Pancreas (tissue), 10 donors: ENCODE measurements at regions not wholly inside any gene's neighbourhood (a gene's known extent, or its start where the extent isn't known, plus 50 kb on each side); places are given as distances from the start of the nearest gene placed in this dataset.

Source experiments
- ATAC-seq, 4 donors: fragments of 200-7000 bp; cut with Tn5 transposase; one replicate each; pipeline versions ENCODE4 v1.8.0 to v1.9.1; 2020; ENCODE audit warnings: mild to moderate bottlenecking in 4 of 4, moderate library complexity in 4 of 4
- DNase-seq, 6 donors: peaks; one replicate each; pipeline ENCODE4 v3.0.0-alpha.2; 2020
- FAIRE-seq: peaks from 2 replicates; lab custom pipeline; 2012; peaks lifted over from hg19 to GRCh38; lab: Jason Lieb, UNC
- H3K27ac ChIP-seq, 4 donors: fragments of 200-600 bp; sonication (generic); 1 replicate in 3 of 4; 2 replicates in 1 of 4; pipeline versions ENCODE4 v1.5.0 to v1.8.0; 2020
- H3K27me3 ChIP-seq, 4 donors: fragments of 200-600 bp; one replicate each; pipeline ENCODE4 v1.8.0; 2021
- H3K36me3 ChIP-seq, 3 donors: fragments of 200-600 bp; sonication (generic) in 1 of 3; one replicate each; pipeline versions ENCODE4 v1.5.0 to v1.8.0; 2020 to 2021
- H3K4me1 ChIP-seq, 3 donors: fragments of 200-600 bp; one replicate each; pipeline ENCODE4 v1.8.0; 2021
- H3K4me3 ChIP-seq, 4 donors: fragments of 200-600 bp; sonication (generic) in 2 of 4; one replicate each; pipeline versions ENCODE4 v1.5.0 to v1.8.0; 2020 to 2021
- H3K9me3 ChIP-seq, 4 donors: fragments of 200-600 bp; one replicate each; pipeline ENCODE4 v1.8.0; 2021
- CTCF ChIP-seq, 4 donors: fragments of 200-600 bp; sonication (generic) in 3 of 4; IDR thresholded peaks; one replicate each; pipeline versions ENCODE4 v1.5.0 to v1.8.0; 2021; ENCODE audit warnings: antibody characterized with exemption in 4 of 4
- WGBS, 2 donors: extraction: QIAGEN DNeasy Blood & Tissue Kit; methylation state at CpG; one replicate each; pipeline ENCODE4 v1.1.7; 2013; 5-methylcytosine and 5-hydroxymethylcytosine counted together
- intact Hi-C, 3 donors: fragments of 100-400 bp; cut with DNase I; formaldehyde crosslinking; loops; one replicate each; pipeline versions ENCODE4 v1.11.1 to v1.14.2; 2022
- donor health status: healthy with polysubstance abuse.
- donor health status: DM: no; HTN: no; CAD: no; lungs with moderate emphysema.
- donor health status: DM: no; HTN: no; CAD: no.
- donor health status: control.
- donor health status: control.
- donor health status: Bipolar disorder and iron deficiency.
- donor health status: DM: yes; HTN: yes; CAD: no.
- donor health status: DM: no; HTN: no; CAD: no.
- donor health status: DM: no; HTN: no; CAD: no.
- donor health status: DM: yes; HTN: yes; CAD: no.

- no peak for TF ChIP-seq CTCF (IDR thresholded peaks at IDR 0.05)
- Histone ChIP-seq H3K4me3 (no peak overlapping the region), H3K27ac (no peak overlapping the region), H3K27me3 (no peaks in the 10 kb centered on the region), H3K36me3 (no peaks in the 10 kb centered on the region), H3K4me1 (no peaks in the 10 kb centered on the region), H3K9me3 (no peaks in the 10 kb centered on the region)
- FAIRE-seq (no peak), DNase-seq (no peak), ATAC-seq (no peak)
- intact Hi-C loops = no loop called here
- 74 to 83% methylated on average over 3 of the region's 3 CpGs for WGBS, 2 donors
Observed at GRCh38 chr11:97259884-97260283, 870.1 kb downstream of the JRKL start.

GRCh38 chr11:97263183-97263858, 873.5 kb downstream of the JRKL start:
- DNase-seq (no peak), FAIRE-seq (no peak), ATAC-seq (no peak)
- no peak for TF ChIP-seq CTCF (IDR thresholded peaks at IDR 0.05)
- Histone ChIP-seq H3K36me3 (no peaks in the 10 kb centered on the region), H3K27ac (no peak overlapping the region), H3K27me3 (no peaks in the 10 kb centered on the region), H3K9me3 (no peaks in the 10 kb centered on the region), H3K4me3 (no peak overlapping the region), H3K4me1 (no peaks in the 10 kb centered on the region)
- intact Hi-C loops = no loop called here
- 54 to 57% methylated on average over 5 of the region's 5 CpGs for WGBS, 2 donors

GRCh38 chr11:97269527-97269926, 879.7 kb downstream of the JRKL start:
- intact Hi-C loops = no loop called here
- Histone ChIP-seq H3K36me3 (no peaks in the 10 kb centered on the region), H3K27me3 (no peaks in the 10 kb centered on the region), H3K4me3 (no peak overlapping the region), H3K27ac (no peak overlapping the region), H3K9me3 (no peaks in the 10 kb centered on the region), H3K4me1 (no peaks in the 10 kb centered on the region)
- DNase-seq = no peak
- no peak for ATAC-seq
- TF ChIP-seq CTCF (IDR thresholded peaks at IDR 0.05) = no peak
- no peak for FAIRE-seq
- 48 to 63% methylated on average over 4 of the region's 4 CpGs for WGBS, 2 donors

GRCh38 chr11:97279341-97279740, 889.5 kb downstream of the JRKL start:
- H3K27ac ChIP-seq = no peak overlapping the region
- ATAC-seq (no peak), DNase-seq (no peak), FAIRE-seq (no peak)
- H3K9me3 ChIP-seq = no peaks in the 10 kb centered on the region
- H3K27me3 ChIP-seq = no peaks in the 10 kb centered on the region
- H3K36me3 ChIP-seq = no peaks in the 10 kb centered on the region
- no peak for TF ChIP-seq CTCF (IDR thresholded peaks at IDR 0.05)
- H3K4me1 ChIP-seq = no peaks in the 10 kb centered on the region
- no peak overlapping the region for H3K4me3 ChIP-seq
- intact Hi-C loops = no loop called here
- 72 to 83% methylated on average over 4 of the region's 4 CpGs for WGBS, 2 donors

GRCh38 chr11:97280347-97280746, 890.5 kb downstream of the JRKL start:
- intact Hi-C loops = no loop called here
- Histone ChIP-seq H3K27ac (no peak overlapping the region), H3K9me3 (no peaks in the 10 kb centered on the region), H3K4me3 (no peak overlapping the region), H3K27me3 (no peaks in the 10 kb centered on the region), H3K36me3 (no peaks in the 10 kb centered on the region), H3K4me1 (no peaks in the 10 kb centered on the region)
- FAIRE-seq (no peak), ATAC-seq (no peak), DNase-seq (no peak)
- WGBS, 2 donors = 48 to 60% methylated on average over 2 of the region's 2 CpGs
- no peak for TF ChIP-seq CTCF (IDR thresholded peaks at IDR 0.05)
